ENCODE measurements at regions not wholly inside any gene's neighbourhood (a gene's known extent, or its start where the extent isn't known, plus 50 kb on each side); places are given as distances from the start of the nearest gene placed in this dataset.

- no peak for DNase-seq (ENCODE audit: low read depth)
Measured at GRCh38 chr12:18969512-18969911, 160.0 kb upstream of the PLEKHA5 start.

DNA sequence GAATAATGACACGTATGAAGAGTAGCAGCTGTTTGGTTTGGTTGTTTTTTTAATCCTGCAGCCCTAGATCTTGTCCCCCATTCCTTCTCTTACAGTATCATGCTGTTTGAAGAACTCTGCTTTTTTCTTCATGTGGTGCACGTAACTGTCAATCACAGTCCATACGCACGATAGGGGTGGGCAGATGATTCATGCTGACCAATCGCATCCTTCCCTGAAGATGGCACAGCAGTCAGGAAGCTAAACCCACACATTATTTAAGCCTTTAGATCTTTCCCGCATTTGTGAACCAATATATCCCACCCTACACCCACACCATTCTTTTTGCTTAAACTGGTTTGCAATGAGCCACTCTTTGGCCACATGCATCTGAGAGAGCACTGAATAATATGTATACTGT is 158.9 kb upstream of the PLEKHA5 start:
- no peak for DNase-seq (ENCODE audit: low read depth)

DNA sequence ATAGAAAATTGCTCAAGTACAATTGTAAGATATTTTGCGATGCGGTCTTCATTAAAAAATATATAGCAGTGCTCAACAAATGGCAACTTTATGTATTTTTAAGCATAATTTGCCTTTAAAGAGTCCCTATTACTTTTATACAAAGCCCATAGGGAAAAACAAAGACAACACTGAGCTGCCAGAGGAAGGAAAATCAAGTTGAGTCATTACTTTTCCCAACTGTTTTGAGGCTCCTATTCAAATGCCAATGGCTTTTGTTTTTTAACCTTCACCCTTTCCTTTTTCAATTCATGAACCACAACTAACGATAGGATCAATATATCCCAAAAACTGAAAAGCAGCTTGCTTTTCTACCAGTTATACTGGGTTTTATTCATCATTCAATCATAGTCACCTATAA is 157.6 kb upstream of the PLEKHA5 start:
- DNase-seq (ENCODE audit: low read depth): no peak

GRCh38 chr12:18975933-18976332 is 153.6 kb upstream of the PLEKHA5 start:
- DNase-seq (ENCODE audit: low read depth): no peak

DNA sequence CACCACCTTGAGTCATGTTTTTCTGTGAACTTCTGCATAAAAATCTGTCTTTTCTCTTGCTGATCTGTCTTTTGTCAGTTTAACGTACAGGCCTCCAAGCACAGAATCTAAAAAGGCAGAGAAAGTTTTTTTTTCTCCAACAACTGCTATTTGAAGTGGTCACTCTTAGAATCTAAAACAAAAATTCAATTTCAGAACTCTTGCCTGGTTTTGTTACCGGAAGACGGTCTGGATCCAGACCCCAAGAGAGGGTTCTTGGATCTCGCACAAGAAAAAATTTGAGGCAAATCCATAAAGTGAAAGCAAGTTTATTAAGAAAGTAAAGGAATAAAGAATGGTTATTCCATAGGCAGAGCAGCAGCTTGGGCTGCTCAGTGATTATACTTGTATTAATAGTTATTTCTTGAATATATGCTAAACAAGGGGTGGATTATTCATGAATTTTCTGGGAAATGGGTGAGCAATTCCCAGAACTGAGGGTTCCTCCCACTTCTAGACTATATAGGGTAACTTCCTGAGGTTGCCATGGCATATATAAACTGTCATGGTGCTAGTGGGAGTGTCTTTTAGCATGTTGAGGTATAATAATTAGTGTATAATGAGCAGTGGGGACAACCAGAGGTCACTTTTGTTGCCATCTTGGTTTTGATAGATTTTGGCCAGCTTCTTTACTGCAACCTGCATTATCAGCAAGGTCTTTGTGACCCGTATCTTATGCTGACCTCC is 150.0 kb upstream of the PLEKHA5 start:
- no peak for DNase-seq (ENCODE audit: low read depth)

DNA sequence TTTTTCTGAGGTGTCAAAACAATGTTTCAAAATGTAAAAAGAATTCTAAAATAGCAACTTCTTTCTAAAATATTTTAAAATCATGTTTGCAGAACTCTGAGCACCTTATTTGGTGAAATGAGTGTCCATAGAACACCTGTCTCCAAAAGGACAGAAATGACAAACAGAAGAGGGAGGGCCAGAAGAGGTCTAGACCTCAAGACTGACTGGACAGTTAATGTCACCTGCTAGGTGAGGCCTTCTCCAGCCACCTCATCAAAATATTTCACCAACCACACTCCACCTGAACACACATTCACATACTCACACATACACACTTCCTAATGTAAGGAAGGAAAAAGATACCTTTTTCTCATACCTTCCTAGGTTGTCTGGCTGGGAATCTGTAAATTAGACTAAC is 147.8 kb upstream of the PLEKHA5 start:
- no peak for DNase-seq (ENCODE audit: low read depth)

- DNase-seq (ENCODE audit: low read depth): no peak
Measured at GRCh38 chr12:18982226-18982949, 147.1 kb upstream of the PLEKHA5 start.

DNA sequence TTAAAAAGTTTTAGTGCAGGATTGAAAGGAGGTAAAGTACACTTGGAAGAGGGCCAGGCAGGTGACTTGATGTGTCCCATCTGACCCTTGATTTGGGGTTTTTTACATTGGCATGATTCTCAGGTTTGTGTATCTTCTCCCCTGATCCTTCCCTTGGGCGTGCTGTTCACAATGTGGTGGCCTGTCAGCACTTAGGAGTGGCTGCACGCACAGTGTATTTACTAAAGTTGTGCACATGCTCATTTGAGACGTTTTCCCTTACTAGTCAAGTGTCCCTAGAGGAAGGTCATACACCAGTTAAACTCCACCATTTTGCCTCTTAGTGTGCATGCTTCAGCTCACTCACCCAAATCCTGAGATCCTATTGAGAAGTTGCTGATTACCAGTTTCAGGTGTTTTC is 145.7 kb upstream of the PLEKHA5 start:
- no peak for DNase-seq (ENCODE audit: low read depth)

- DNase-seq (ENCODE audit: low read depth): no peak
Measured at GRCh38 chr12:18990856-18991255, 138.7 kb upstream of the PLEKHA5 start.

DNA sequence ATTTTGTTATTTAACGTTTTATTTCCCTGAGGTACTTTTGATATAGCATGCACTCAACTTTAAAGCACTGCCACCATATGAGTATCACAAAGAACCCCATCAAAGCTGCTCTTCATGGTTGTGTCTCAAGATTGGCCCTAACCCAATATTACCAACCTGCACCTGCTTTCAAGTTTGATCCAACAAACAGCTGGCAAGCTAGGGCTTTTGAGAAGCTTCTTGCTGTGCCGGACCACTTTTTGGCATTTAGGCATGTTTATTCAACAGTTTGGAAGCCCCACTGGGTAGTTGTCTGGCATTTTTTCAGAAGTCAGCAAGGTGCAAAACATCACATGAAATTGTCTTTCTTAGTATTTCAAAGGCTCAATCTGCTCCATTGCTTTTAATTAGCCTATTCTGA is 137.2 kb upstream of the PLEKHA5 start:
- no peak for DNase-seq (ENCODE audit: low read depth)

DNA sequence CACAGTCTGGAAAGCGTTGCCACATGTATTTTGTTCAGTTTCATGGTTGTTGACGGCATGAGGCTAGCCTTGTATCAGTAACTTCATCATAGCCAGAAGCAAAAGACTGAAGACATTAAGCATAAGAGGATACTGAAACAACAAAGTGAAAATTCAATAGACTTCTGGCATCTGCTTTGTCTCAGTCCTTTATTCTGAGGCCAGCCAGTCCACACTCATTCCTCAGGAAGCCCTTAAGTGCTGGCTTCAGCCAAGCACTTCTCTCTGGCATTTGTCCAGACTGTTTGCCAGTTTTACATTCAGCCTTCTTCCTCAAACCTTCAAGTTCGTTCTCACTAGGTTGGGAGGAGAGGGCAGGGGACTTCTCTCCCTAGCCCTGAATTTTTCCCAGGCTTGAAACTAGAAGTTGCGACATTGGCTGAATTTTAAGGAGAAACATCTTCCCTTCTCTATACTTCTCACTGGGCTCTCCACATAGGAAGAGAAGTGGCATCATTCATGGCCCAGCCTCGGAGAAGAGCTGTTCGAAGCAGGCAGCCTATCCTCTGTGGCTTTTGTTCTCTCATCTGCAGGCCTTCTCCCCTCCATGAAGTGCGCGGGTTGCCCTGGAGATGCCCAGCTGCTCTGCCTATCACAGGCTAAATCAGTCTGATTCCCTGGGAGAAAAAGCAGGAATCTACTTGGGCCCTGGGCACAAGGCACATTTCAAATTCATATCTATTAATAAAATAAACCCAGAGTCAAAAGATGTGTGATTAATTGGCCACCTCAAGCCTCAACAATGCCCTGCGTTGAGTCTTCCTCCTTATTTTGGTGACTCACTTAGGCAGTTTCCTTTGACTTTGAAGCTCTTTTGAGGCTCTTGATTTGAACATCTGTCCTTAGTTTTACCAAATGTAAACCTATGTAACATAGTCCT is 130.9 kb upstream of the PLEKHA5 start:
- DNase-seq (ENCODE audit: low read depth): peak; percentile 88

DNA sequence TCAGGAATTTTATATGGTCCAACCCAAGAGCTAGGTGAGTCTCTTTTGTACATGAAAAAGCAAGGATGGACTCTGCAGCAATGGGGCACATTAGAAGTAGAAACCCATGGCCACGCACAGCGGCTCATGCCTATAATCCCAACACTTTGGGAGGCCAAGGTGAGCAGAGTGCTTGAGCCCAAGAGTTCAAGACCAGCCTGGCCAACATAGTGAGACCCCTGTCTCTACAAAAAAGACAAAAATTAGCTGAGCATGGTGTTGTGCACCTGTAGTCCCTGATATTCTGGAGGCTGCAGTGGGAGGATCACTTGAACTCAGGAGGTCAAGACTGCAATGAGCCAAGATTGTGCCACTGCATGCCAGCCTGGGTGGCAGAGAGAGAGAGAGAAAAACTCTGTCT is 128.7 kb upstream of the PLEKHA5 start:
- no peak for DNase-seq (ENCODE audit: low read depth)

DNA sequence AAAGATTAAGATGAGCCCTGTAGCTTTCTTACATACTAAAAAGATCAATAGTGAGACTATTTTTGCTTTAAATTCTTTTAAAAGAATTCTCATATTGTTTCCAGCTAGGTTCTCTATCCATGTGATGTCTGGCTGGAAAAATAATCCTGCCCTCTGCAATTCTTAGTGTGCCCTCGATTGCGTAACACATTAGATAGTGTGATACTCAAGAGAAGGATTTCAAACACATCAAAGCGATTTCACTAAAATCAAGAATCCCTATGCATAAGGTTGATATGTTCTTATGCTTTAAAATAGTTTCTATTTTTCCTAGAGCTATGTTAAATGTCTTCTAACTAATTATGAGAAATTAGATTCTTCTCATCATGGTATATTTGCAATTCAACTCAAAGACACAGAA is 127.3 kb upstream of the PLEKHA5 start:
- DNase-seq (ENCODE audit: low read depth): peak; percentile 12

- no peak for DNase-seq (ENCODE audit: low read depth)
Measured at GRCh38 chr12:19003141-19003540, 126.4 kb upstream of the PLEKHA5 start.

GRCh38 chr12:19003987-19004619 is 125.4 kb upstream of the PLEKHA5 start:
- no peak for DNase-seq (ENCODE audit: low read depth)

DNA sequence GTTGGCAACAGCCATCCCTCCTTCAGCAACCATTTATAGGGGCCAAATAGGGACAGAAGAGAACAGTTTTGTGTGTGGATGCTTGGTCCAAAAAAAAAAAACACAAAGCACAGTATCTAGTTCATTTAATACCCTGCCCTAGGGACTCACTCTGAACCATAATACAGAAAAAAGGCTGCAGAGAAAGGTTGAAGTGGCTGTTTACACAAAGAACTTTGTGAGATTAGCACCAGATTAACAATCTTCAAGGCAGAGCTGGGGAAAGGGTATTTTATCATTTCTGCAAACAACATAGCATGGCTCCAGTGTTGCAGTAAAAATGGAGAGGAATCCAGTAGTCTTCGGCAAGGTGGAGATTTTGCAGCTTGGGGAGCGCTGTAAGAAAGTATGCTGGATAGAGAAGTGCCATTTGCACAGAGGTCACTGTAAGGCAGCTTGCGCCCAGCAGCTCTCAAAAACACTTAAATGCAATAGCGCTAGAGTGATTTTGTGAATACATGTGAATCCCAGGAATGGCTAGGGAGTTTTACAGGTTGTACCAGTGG is 124.2 kb upstream of the PLEKHA5 start:
- DNase-seq (ENCODE audit: low read depth): no peak

DNA sequence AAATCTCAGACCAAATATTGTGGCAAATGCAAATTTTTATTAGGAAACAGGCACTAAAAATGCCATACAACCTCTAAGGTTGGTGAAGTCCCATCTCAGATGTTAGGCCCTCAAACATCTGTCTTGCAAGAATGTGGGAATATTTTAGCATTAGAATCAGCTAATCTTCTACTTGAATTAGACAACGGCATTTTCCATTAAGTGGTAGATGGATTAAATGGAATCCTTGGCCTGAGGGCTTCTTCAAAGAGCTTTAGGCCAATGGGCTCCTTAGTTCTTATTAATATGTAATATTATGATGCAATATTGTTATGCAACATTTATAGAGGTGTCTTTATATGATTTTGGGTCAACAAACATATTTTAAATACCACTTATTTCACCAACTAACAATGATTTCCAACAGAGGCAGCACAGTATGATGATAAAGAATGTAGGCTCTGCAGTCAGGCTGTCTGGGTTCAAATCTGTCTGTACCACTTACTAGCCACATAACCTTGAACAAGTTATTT is 122.9 kb upstream of the PLEKHA5 start:
- no peak for DNase-seq (ENCODE audit: low read depth)

- no peak for DNase-seq (ENCODE audit: low read depth)
Measured at GRCh38 chr12:19008102-19008501, 121.4 kb upstream of the PLEKHA5 start.

GRCh38 chr12:19010087-19010486 is 119.4 kb upstream of the PLEKHA5 start:
- DNase-seq (ENCODE audit: low read depth): no peak

DNA sequence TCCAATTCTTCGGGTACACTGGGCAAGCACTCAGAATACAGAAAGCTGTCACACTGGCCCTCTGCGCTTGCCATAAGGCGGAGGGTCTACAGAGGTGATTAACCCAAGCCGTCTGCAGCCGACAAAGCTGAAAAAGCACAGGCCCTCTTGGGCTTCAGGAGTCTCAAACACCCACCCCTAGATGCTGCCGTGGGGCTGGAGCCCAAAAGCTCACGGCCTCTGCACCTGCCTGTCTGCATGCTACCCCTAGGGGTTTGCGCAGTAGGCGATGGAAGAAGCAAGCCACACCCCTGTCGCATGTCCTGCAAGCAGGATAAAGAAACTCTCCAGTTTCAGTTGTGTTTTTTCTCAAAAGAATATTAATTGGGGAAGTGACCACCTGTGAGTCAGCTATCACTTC is 118.8 kb upstream of the PLEKHA5 start:
- DNase-seq (ENCODE audit: low read depth): no peak

GRCh38 chr12:19012965-19013364 is 116.6 kb upstream of the PLEKHA5 start:
- peak; percentile 53 for DNase-seq (ENCODE audit: low read depth)

- DNase-seq (ENCODE audit: low read depth): no peak
Measured at GRCh38 chr12:19014240-19014639, 115.3 kb upstream of the PLEKHA5 start.

All from M059J (cell line).